ENCODE measurements at regions not wholly inside any gene's neighbourhood (a gene's known extent, or its start where the extent isn't known, plus 50 kb on each side); places are given as distances from the start of the nearest gene placed in this dataset.

- DNase-seq (ENCODE audit: low read depth) (no peak), FAIRE-seq (no peak)
- H3K36me3 ChIP-seq (ENCODE audit: control insufficient read depth, insufficient read depth, low read length), result no peaks in the 10 kb centered on the region
- no peaks in the 10 kb centered on the region for H3K27me3 ChIP-seq (ENCODE audit: control insufficient read depth, insufficient read depth, low read length)
- H3K4me3 ChIP-seq (ENCODE audit: low read depth, low read length), result no peak overlapping the region
- no peak for TF ChIP-seq CTCF (IDR thresholded peaks at IDR 0.05; ENCODE audit: insufficient read depth, low read length, severe bottlenecking)
Observed at GRCh38 chr14:56918849-56919574, 108.7 kb upstream of the OTX2 start.

- no peak for FAIRE-seq
- no peaks in the 10 kb centered on the region for H3K27me3 ChIP-seq (ENCODE audit: control insufficient read depth, insufficient read depth, low read length)
- no peak overlapping the region for H3K4me3 ChIP-seq (ENCODE audit: low read depth, low read length)
- DNase-seq (ENCODE audit: low read depth), result no peak
- H3K36me3 ChIP-seq (ENCODE audit: control insufficient read depth, insufficient read depth, low read length), result no peaks in the 10 kb centered on the region
- no peak for TF ChIP-seq CTCF (IDR thresholded peaks at IDR 0.05; ENCODE audit: insufficient read depth, low read length, severe bottlenecking)
Observed at GRCh38 chr14:56905282-56905681, 95.0 kb upstream of the OTX2 start.

- TF ChIP-seq CTCF (IDR thresholded peaks at IDR 0.05; ENCODE audit: insufficient read depth, low read length, severe bottlenecking), result no peak
- FAIRE-seq, result no peak
- no peak for DNase-seq (ENCODE audit: low read depth)
- H3K36me3 ChIP-seq (ENCODE audit: control insufficient read depth, insufficient read depth, low read length), result no peaks in the 10 kb centered on the region
- no peaks in the 10 kb centered on the region for H3K27me3 ChIP-seq (ENCODE audit: control insufficient read depth, insufficient read depth, low read length)
- no peak overlapping the region for H3K4me3 ChIP-seq (ENCODE audit: low read depth, low read length)
Observed at GRCh38 chr14:56903304-56903969, 93.2 kb upstream of the OTX2 start.

- no peaks in the 10 kb centered on the region for H3K36me3 ChIP-seq (ENCODE audit: control insufficient read depth, insufficient read depth, low read length)
- H3K4me3 ChIP-seq (ENCODE audit: low read depth, low read length), result no peak overlapping the region
- FAIRE-seq (no peak), DNase-seq (ENCODE audit: low read depth) (no peak)
- no peaks in the 10 kb centered on the region for H3K27me3 ChIP-seq (ENCODE audit: control insufficient read depth, insufficient read depth, low read length)
- no peak for TF ChIP-seq CTCF (IDR thresholded peaks at IDR 0.05; ENCODE audit: insufficient read depth, low read length, severe bottlenecking)
Observed at GRCh38 chr14:56902385-56902784, 92.1 kb upstream of the OTX2 start.

- Histone ChIP-seq H3K27me3 (ENCODE audit: control insufficient read depth, insufficient read depth, low read length) (no peaks in the 10 kb centered on the region), H3K4me3 (ENCODE audit: low read depth, low read length) (no peak overlapping the region), H3K36me3 (ENCODE audit: control insufficient read depth, insufficient read depth, low read length) (no peaks in the 10 kb centered on the region)
- no peak for FAIRE-seq
- TF ChIP-seq CTCF (IDR thresholded peaks at IDR 0.05; ENCODE audit: insufficient read depth, low read length, severe bottlenecking), result no peak
- no peak for DNase-seq (ENCODE audit: low read depth)
Observed at GRCh38 chr14:56900726-56901125, 90.4 kb upstream of the OTX2 start.
